Panc1 (cell line): ENCODE measurements at regions not wholly inside any gene's neighbourhood (a gene's known extent, or its start where the extent isn't known, plus 50 kb on each side); places are given as distances from the start of the nearest gene placed in this dataset.
"Not testable (repeated sequence)": the region's sequence is repeated elsewhere in the genome, so short reads cannot be mapped to it uniquely, and the experiment has no call there.

ENCODE experiments used
- CTCF ChIP-seq: fragments of 450-650 bp; IDR thresholded peaks from 2 replicates; pipeline ENCODE4 v1.5.1; 2017; ENCODE audit warnings: mild to moderate bottlenecking
- POLR2AphosphoS5 ChIP-seq: IDR thresholded peaks from 2 replicates; pipeline ENCODE4 v1.6.1; 2012; ENCODE audit warnings: mild to moderate bottlenecking, low read depth, low read length, moderate library complexity

- not testable (repeated sequence) for TF ChIP-seq CTCF, POLR2AphosphoS5
Observed at GRCh38 chr3:143180860-143181259, 61.3 kb downstream of the CHST2 start.
